Spleen (tissue), 11 donors: ENCODE measurements at regions not wholly inside any gene's neighbourhood (a gene's known extent, or its start where the extent isn't known, plus 50 kb on each side); places are given as distances from the start of the nearest gene placed in this dataset.

ENCODE experiments used
- DNase-seq: peaks from one replicate; pipeline ENCODE4 v3.0.0-alpha.2; 2020
- H3K27ac ChIP-seq, 8 donors: fragments of 200-600 bp; sonication (generic) in 7 of 8; 1 replicate in 4 of 8; 2 replicates in 4 of 8; pipeline versions ENCODE4 v1.5.0 to v1.8.0; 2016 to 2021; ENCODE audit warnings: inconsistent platforms in 4 of 8, mild to moderate bottlenecking in 4 of 8, moderate library complexity in 1 of 8
- H3K27me3 ChIP-seq, 7 donors: fragments of 200-600 bp; sonication (generic) in 6 of 7; replicated peaks in 1 of 7; 1 replicate in 4 of 7; 2 replicates in 3 of 7; pipeline versions ENCODE4 v1.5.0 to v1.8.0; 2016 to 2021; ENCODE audit warnings: inconsistent platforms in 3 of 7, mild to moderate bottlenecking in 1 of 7
- H3K36me3 ChIP-seq, 6 donors: fragments of 200-600 bp; sonication (generic) in 5 of 6; 1 replicate in 4 of 6; 2 replicates in 2 of 6; pipeline versions ENCODE4 v1.5.0 to v1.8.0; 2016 to 2021; ENCODE audit warnings: inconsistent platforms in 2 of 6
- H3K4me1 ChIP-seq, 6 donors: fragments of 200-600 bp; sonication (generic) in 5 of 6; 1 replicate in 3 of 6; 2 replicates in 3 of 6; pipeline versions ENCODE4 v1.5.0 to v1.8.0; 2016 to 2021; ENCODE audit warnings: inconsistent platforms in 3 of 6
- H3K4me3 ChIP-seq, 8 donors: fragments of 200-600 bp; sonication (generic) in 7 of 8; 1 replicate in 4 of 8; 2 replicates in 4 of 8; pipeline versions ENCODE4 v1.5.0 to v1.8.0; 2016 to 2021; ENCODE audit warnings: inconsistent platforms in 4 of 8, mild to moderate bottlenecking in 4 of 8, moderate library complexity in 2 of 8
- H3K9me3 ChIP-seq, 8 donors: fragments of 200-600 bp; sonication (generic) in 7 of 8; 1 replicate in 4 of 8; 2 replicates in 4 of 8; pipeline versions ENCODE4 v1.5.0 to v1.8.0; 2016 to 2021; ENCODE audit warnings: inconsistent platforms in 4 of 8
- CTCF ChIP-seq, 11 experiments: fragments of 200-600 bp in 7 of 11; fragments of 450-650 bp in 4 of 11; sonication (generic) in 4 of 11; IDR thresholded peaks in 8 of 11; conservative IDR thresholded peaks in 3 of 11; 1 replicate in 7 of 11; 2 replicates in 4 of 11; pipeline versions ENCODE4 v1.4.0 to v1.8.0; 2016 to 2021; ENCODE audit warnings: antibody characterized with exemption in 11 of 11, inconsistent platforms in 4 of 11, mild to moderate bottlenecking in 1 of 11
- POLR2A ChIP-seq, 3 donors: fragments of 450-650 bp; IDR thresholded peaks; one replicate each; pipeline ENCODE4 v1.5.1; 2017; ENCODE audit warnings: antibody characterized with exemption in 3 of 3, mild to moderate bottlenecking in 1 of 3
- POLR2AphosphoS5 ChIP-seq, 3 donors: sonication (generic); formaldehyde crosslinking; IDR thresholded peaks; one replicate each; pipeline ENCODE4 v1.5.1; 2017; ENCODE audit warnings: antibody characterized with exemption in 3 of 3
- WGBS, 5 donors: extraction: QIAGEN DNeasy Blood & Tissue Kit in 3 of 5; methylation state at CpG; one replicate each; pipeline versions ENCODE4 v1.1.5 to v1.1.7; 2013 to 2018; 5-methylcytosine and 5-hydroxymethylcytosine counted together
- intact Hi-C: fragments of 100-400 bp; cut with DNase I; formaldehyde crosslinking; loops from one replicate; pipeline ENCODE4 v1.15.0; 2023; ENCODE audit warnings: low total_unique reads
- donor health status: healthy with polysubstance abuse.
- donor health status: DM: no; HTN: no; CAD: no; lungs with moderate emphysema.
- donor health status: DM: no; HTN: no; CAD: no.
- donor health status: Bipolar disorder and iron deficiency.
- donor health status: healthy.
- donor health status: DM: no; HTN: no; CAD: no.
- donor health status: DM: yes; HTN: yes; CAD: no.

GRCh38 chr9:89961616-89962341 lies 357.0 kb downstream of the GADD45G start:
- DNase-seq = no peak
- Histone ChIP-seq H3K27me3 (no peaks in the 10 kb centered on the region), H3K36me3 (no peaks in the 10 kb centered on the region), H3K4me3 (peak overlapping the region in 1 of 8 donors; percentile 17), H3K4me1 (peaks cover 0 to 27% (median 10%) of the 10 kb centered on the region in 6 donors), H3K27ac (peak overlapping the region in 6 of 8 donors; percentile 5 to 58 (median 38)), H3K9me3 (no peaks in the 10 kb centered on the region)
- TF ChIP-seq POLR2AphosphoS5 (IDR thresholded peaks at IDR 0.05) (no peak), POLR2A (IDR thresholded peaks at IDR 0.05) (no peak), CTCF (IDR thresholded peaks at IDR 0.05 in 8 of 11, conservative IDR thresholded peaks at IDR 0.05 in 3 of 11) (no peak)
- intact Hi-C loops = no loop called here
- WGBS, 5 donors = 51 to 55% (median 54%) methylated on average over 9 of the region's 9 CpGs

GRCh38 chr9:89963280-89963679 lies 358.5 kb downstream of the GADD45G start:
- no peak for DNase-seq
- H3K27me3 ChIP-seq = no peaks in the 10 kb centered on the region
- no peak overlapping the region for H3K27ac ChIP-seq
- no peak overlapping the region for H3K4me3 ChIP-seq
- intact Hi-C loops = no loop called here
- WGBS, 5 donors = 54 to 90% (median 84%) methylated on average over 3 of the region's 3 CpGs
- H3K36me3 ChIP-seq = no peaks in the 10 kb centered on the region
- no peaks in the 10 kb centered on the region for H3K9me3 ChIP-seq
- peaks cover 0 to 27% (median 10%) of the 10 kb centered on the region in 6 donors for H3K4me1 ChIP-seq
- no peak for TF ChIP-seq POLR2A (IDR thresholded peaks at IDR 0.05)
- no peak for TF ChIP-seq POLR2AphosphoS5 (IDR thresholded peaks at IDR 0.05)
- TF ChIP-seq CTCF (IDR thresholded peaks at IDR 0.05 in 8 of 11, conservative IDR thresholded peaks at IDR 0.05 in 3 of 11) = no peak

- Histone ChIP-seq H3K4me1 (peaks cover 0 to 13% (median 0%) of the 10 kb centered on the region in 6 donors), H3K4me3 (no peak overlapping the region), H3K9me3 (no peaks in the 10 kb centered on the region), H3K27ac (no peak overlapping the region), H3K27me3 (no peaks in the 10 kb centered on the region), H3K36me3 (no peaks in the 10 kb centered on the region)
- intact Hi-C loops = no loop called here
- DNase-seq = no peak
- no peak for TF ChIP-seq POLR2A (IDR thresholded peaks at IDR 0.05)
- no peak for TF ChIP-seq CTCF (IDR thresholded peaks at IDR 0.05 in 8 of 11, conservative IDR thresholded peaks at IDR 0.05 in 3 of 11)
- no peak for TF ChIP-seq POLR2AphosphoS5 (IDR thresholded peaks at IDR 0.05)
- WGBS, 5 donors = 51 to 100% (median 93%) methylated on average over 2 of the region's 2 CpGs
These were observed 362.7 kb downstream of the GADD45G start for GRCh38 chr9:89967527-89967926.

- H3K4me3 ChIP-seq = no peak overlapping the region
- intact Hi-C loops = no loop called here
- TF ChIP-seq POLR2AphosphoS5 (IDR thresholded peaks at IDR 0.05) (no peak), CTCF (IDR thresholded peaks at IDR 0.05 in 8 of 11, conservative IDR thresholded peaks at IDR 0.05 in 3 of 11) (no peak), POLR2A (IDR thresholded peaks at IDR 0.05) (no peak)
- DNase-seq = no peak
- H3K27me3 ChIP-seq = no peaks in the 10 kb centered on the region
- H3K27ac ChIP-seq = no peak overlapping the region
- H3K36me3 ChIP-seq = no peaks in the 10 kb centered on the region
- no peaks in the 10 kb centered on the region for H3K4me1 ChIP-seq
- H3K9me3 ChIP-seq = no peaks in the 10 kb centered on the region
- 28 to 38% (median 31%) methylated on average over 3 of the region's 3 CpGs for WGBS, 5 donors
These were observed 364.4 kb downstream of the GADD45G start for GRCh38 chr9:89969156-89969675.
